ENCODE measurements at regions not wholly inside any gene's neighbourhood (a gene's known extent, or its start where the extent isn't known, plus 50 kb on each side); places are given as distances from the start of the nearest gene placed in this dataset.
A peak's percentile ranks its signal among the peaks of the same experiment; 100 is the strongest.
"Not testable (repeated sequence)": the region's sequence is repeated elsewhere in the genome, so short reads cannot be mapped to it uniquely, and the experiment has no call there.

DNA sequence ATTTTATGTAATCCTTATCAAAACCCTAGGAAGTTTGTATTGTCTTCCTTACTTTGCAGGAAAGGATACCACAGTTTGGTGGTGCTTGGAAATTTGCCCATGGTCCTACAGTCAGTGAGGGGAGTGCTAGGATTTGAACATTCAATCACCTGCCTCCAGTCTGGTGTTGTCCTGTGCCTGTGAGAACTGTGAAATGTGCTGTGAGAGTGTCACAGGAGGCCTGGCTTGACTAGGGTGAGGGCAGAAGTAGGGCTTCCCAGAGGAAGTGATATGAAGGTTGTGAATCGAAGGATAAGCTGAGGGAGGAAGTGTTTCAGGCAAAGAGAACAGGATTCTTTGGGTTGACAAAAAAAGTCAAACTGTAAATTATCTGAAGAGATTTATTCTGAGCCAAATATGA lies 424.4 kb downstream of the TMEM135 start:
- no peak for DNase-seq (ENCODE audit: low spot score)

- no peak for DNase-seq (ENCODE audit: low spot score)
Measured at GRCh38 chr11:87460842-87461637, 423.3 kb downstream of the TMEM135 start.

DNA sequence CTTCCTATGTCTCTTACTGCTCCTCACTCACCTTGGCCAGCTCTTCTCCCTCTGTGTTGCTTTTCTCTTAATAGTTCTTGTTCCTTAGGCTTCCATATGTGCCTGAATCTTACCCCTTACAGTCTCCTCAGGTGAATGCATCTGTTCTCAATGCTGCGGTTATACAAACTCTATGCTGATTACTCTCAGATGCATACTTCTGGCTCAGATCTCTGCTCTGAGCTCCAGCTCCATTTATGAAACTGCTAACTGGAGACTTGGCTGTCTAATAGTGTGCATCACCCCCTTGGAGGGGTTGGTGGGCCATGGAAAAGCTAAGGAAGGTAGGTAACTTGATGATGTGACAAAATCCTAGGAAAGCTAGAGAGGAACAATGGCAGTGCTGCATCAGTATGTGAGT lies 422.5 kb downstream of the TMEM135 start:
- DNase-seq (ENCODE audit: low spot score) = no peak

DNA sequence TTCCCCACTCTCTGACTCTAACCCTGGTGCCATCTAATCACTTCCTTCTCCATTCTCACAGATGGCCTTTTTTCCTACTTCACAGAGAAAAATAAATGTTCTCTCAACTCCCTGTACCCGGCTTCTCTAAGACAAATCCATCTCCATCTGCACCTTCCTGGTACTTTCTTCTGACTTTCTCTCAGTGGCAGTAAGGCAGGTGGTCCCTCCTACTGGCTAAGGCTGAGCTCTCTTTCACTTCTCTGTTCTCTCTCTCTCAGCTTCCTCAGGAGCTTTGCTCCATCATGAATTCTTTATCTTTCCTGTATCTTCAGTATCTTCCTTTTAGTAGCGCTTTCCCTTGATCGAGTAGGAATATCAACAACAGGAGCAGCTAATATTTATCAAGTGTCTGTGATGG lies 421.6 kb downstream of the TMEM135 start:
- no peak for DNase-seq (ENCODE audit: low spot score)

DNA sequence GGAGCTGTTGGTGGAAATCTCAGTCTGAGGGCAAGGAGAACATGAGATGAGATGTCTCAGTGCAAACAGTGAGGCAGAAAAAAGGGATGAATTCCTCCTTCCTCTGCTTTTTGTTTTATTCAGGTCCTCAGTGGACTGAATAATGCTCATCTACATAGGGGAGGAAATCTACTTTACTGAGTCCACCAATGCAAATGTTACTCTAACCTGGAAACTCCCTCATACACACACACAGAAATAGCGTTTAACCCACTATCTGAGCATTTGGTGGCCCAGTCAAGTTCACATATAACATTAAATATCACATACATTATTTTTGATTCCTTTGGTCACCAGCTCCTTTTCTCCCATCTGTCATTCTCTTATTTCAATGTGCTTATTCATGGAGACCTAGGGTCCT lies 418.8 kb downstream of the TMEM135 start:
- no peak for DNase-seq (ENCODE audit: low spot score)

DNA sequence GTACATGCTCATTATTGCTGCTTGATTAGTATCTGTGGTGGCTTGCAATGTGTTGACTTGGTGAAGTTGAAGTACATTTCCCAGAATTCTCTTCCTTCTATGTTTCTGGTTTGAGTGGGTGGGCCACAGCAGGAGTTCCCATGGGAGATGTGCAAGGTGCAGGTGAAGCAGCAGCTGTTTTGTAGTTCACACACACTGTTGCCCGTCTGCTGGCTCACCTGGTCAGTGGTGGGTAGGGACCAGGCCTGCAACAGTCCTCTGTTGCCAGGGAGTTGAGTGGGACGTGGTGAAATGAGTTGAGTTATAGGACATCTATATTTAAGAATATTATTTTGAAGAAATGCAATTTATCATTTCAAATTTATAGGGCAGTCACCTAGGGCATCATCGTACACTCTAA lies 417.4 kb downstream of the TMEM135 start:
- DNase-seq (ENCODE audit: low spot score) = no peak

DNA sequence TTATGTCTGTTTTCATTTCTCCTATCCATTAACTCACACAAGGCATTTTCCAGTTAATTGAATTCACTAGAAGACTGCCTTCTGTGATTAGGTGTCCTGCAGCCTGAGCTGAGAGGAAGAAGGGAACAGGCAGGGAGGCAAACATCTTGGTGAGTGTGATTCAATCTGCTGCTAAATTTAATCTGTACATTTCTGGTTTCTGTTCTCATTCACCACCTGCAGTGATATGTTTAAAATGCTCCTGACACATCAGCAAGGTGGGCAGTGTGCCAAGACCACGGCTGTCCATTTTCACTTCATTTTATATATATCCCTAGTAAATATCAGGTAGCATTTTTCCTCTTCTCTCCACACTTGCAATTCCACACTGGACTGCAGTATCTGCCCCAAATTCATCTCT lies 416.5 kb downstream of the TMEM135 start:
- no peak for DNase-seq (ENCODE audit: low spot score)

GRCh38 chr11:87453531-87454089 lies 415.9 kb downstream of the TMEM135 start:
- DNase-seq (ENCODE audit: low spot score) = no peak

GRCh38 chr11:87452025-87452424 lies 414.3 kb downstream of the TMEM135 start:
- not testable (repeated sequence) for DNase-seq (ENCODE audit: low spot score)

GRCh38 chr11:87451395-87451794 lies 413.7 kb downstream of the TMEM135 start:
- DNase-seq (ENCODE audit: low spot score) = no peak

DNA sequence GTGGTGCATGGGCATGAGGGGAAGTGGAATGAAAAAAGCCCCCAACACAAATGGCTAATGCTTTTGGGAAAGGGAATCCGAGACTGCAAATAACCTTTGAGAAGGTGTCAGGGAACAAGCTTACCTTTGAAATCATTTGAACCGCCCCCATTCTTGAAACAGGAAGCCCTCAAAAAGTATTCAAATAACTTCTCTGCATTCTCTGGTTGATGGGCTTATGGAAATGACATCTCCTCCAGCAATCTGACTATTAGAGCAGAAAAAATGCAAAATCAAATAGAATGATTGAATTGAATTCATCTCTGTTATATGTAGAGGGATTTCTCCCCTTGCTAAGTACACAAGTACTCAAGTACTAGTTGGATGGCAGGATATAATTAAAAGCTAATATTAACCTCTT lies 409.9 kb downstream of the TMEM135 start:
- no peak for DNase-seq (ENCODE audit: low spot score)

- DNase-seq (ENCODE audit: low spot score) = peak; percentile 55
Measured at GRCh38 chr11:87444993-87445392, 407.3 kb downstream of the TMEM135 start.

GRCh38 chr11:87443707-87444106 lies 406.0 kb downstream of the TMEM135 start:
- DNase-seq (ENCODE audit: low spot score) = no peak

DNA sequence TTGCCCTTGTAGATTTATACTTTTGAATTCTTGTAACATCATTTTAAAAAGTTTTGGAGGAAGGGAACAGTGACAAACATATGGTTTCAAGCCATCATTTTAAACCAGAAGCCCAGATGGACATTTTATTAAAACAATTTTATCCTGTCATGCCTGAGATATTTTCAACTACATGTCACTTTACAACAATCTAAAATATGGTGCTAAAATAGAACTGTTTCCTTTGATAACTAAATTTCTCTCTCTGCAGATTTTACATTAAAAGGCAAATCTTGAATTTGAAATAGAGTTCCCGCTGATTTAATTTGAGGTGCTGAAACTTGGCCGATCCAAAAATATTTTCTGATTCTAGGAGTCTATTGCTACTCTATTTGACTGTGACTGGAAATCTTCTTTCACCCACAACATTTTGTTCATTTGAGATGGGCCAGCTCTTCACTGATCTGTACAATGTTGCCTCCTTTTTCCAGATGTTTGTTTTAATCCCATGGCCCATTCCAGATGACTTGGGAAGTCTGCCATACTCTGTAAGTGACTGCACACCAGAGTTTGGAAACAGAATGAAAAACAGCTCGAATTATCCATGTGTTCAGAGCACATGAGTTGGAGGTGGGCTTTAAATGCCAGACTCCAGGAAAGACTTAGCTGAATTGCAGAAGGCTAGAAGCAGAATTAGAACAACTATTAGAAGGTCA lies 402.5 kb downstream of the TMEM135 start:
- DNase-seq (ENCODE audit: low spot score) = peak; percentile 20

GRCh38 chr11:87438416-87438815 lies 400.7 kb downstream of the TMEM135 start:
- no peak for DNase-seq (ENCODE audit: low spot score)

DNA sequence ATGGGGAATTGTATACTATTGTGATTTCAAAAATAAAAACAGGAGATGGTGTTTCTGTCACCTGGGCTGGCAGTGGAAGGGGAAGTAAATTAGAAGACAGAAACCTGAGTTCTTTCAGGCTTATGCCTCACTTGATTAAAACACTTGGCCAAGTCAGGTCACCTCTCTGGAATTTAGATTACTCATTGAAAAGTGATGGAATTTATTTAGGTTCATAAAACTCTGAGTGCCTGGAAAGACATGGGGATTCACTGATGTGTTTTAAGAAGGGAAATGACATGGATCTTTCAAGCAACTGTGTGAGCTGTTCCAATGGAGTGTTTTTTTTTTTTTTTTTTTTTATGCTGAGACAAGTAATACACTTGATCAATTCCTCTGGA lies 400.1 kb downstream of the TMEM135 start:
- peak; percentile 56 for DNase-seq (ENCODE audit: low spot score)

DNA sequence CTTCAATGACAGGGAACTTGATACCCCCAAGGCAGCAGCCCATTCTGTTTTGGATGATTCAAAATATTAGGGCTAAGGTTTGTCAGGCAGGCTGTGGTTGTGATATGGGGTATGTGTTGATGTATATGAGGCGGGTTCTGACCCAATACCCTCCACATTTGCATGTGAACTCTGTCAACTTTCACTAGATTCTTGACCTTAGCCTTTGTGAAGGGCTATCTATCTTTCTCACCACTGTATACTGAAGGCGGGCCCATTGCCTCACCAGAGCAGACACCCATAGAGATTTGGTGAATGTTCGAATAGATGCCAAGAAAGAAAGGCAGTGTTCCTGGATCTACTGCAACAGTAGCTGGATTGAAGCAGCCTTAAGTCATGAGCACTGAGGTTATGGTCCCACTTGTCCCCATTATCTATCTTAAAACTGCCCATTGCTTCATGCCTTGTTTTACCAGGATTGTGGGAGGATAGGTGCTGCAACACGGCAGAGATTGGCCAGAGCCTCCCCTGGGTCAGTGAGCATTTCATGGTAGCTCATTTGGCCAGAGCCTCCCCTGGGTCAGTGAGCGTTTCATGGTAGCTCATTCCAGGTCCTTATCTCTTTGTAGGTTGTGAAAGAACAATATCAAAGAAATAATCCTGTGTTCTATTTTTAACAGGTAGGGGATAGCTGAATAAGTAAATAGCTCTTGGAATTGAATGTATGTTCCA lies 399.6 kb downstream of the TMEM135 start:
- no peak for DNase-seq (ENCODE audit: low spot score)

DNA sequence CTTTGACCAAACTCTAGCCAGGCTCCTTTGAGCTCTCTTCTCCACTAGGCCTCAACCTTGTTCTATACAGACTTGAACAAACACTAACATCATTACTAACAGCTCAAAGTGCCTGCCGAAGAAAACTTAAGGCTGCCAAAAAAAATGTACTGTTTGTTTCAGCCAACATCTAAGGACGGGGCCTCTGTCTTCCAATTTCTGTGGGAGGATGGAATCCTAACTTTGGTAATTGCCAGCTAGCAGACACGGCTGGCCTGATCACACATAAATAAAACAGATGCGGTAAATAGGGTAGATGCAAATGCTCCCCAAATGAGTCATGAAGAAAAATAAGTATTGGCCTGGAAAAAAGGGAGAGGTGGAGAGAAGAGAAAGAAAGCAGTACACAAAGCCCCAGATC lies 394.3 kb downstream of the TMEM135 start:
- DNase-seq (ENCODE audit: low spot score) = peak; percentile 69

GRCh38 chr11:87431392-87431791 lies 393.7 kb downstream of the TMEM135 start:
- DNase-seq (ENCODE audit: low spot score) = no peak

GRCh38 chr11:87430821-87431220 lies 393.1 kb downstream of the TMEM135 start:
- no peak for DNase-seq (ENCODE audit: low spot score)

DNA sequence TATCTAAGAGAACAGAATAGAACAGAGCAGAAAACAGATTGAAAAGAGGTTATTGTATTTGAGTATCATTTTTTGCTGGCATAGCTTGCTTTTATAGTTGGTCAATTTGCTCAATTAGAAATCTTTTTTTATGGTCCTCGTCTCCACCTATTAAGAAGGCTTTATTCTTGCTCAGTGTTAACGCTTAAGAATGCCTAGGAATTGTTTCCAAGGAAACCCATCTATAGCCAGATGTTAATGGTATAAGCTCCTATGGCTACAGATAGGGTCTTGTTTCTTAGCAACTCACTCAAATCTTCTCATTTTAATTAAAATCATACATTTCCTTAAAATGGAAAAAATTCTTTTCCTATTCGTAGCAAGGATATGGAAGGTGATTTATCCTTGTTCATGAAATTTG lies 392.3 kb downstream of the TMEM135 start:
- DNase-seq (ENCODE audit: low spot score) = no peak

DNA sequence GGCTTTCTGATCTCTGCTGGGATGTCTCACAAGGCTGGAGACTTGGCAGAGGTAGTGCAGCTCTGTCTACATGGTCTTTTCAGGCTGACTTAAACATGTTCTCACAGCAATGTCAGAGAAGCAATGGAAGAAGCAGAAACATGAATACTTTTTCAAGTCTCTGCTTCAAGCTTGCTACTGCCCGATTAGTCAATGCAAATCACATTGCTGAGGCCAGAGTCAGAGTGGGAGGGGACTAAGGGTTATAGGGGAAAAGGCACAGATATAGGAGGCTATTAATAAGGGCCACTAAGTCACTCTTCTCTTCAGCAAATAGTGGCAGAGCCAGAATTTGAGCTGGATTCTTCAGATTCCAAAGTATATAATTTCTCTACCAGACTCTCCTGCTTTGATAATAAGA lies 390.5 kb downstream of the TMEM135 start:
- DNase-seq (ENCODE audit: low spot score) = peak; percentile 25

- DNase-seq (ENCODE audit: low spot score) = peak; percentile 44
Measured at GRCh38 chr11:87425943-87426342, 388.2 kb downstream of the TMEM135 start.
